Esophagus squamous epithelium (tissue), 5 donors: ENCODE measurements at regions not wholly inside any gene's neighbourhood (a gene's known extent, or its start where the extent isn't known, plus 50 kb on each side); places are given as distances from the start of the nearest gene placed in this dataset.

Experiments
- DNase-seq: peaks from one replicate; lab custom pipeline; 2025; lab: John Stamatoyannopoulos, UW
- H3K27ac ChIP-seq, 4 donors: fragments of 200-600 bp; sonication (generic); one replicate each; pipeline ENCODE4 v1.5.1; 2016 to 2019; ENCODE audit warnings: mild to moderate bottlenecking in 1 of 4
- H3K27me3 ChIP-seq, 4 donors: fragments of 200-600 bp; sonication (generic); 1 replicate in 3 of 4; 2 replicates in 1 of 4; pipeline versions ENCODE4 v1.5.1 to v1.6.0; 2017 to 2021; ENCODE audit warnings: antibody characterized with exemption in 1 of 4
- H3K36me3 ChIP-seq, 3 donors: fragments of 200-600 bp; sonication (generic); one replicate each; pipeline ENCODE4 v1.5.1; 2016 to 2019
- H3K4me1 ChIP-seq, 3 donors: fragments of 200-600 bp; sonication (generic); one replicate each; pipeline ENCODE4 v1.5.1; 2017 to 2019
- H3K4me3 ChIP-seq, 4 donors: fragments of 200-600 bp; sonication (generic); 1 replicate in 3 of 4; 2 replicates in 1 of 4; pipeline ENCODE4 v1.5.1; 2016 to 2019; ENCODE audit warnings: mild to moderate bottlenecking in 2 of 4, moderate library complexity in 1 of 4
- H3K9me3 ChIP-seq, 3 donors: fragments of 200-600 bp; sonication (generic); one replicate each; pipeline ENCODE4 v1.5.1; 2016 to 2019
- POLR2A ChIP-seq, 4 donors: fragments of 450-650 bp; IDR thresholded peaks; one replicate each; pipeline ENCODE4 v1.6.1; 2017; ENCODE audit warnings: antibody characterized with exemption in 4 of 4, mild to moderate bottlenecking in 4 of 4, moderate library complexity in 3 of 4
- WGBS, 2 donors: methylation state at CpG; one replicate each; pipeline ENCODE4 v1.1.5; 2018; 5-methylcytosine and 5-hydroxymethylcytosine counted together
- intact Hi-C: fragments of 100-400 bp; cut with DNase I; formaldehyde crosslinking; loops from one replicate; pipeline ENCODE4 v1.15.0; 2022
- TF ChIP-seq, protein P1 (sequence below), 6 experiments: fragments of 450-650 bp in 4 of 6; fragments of 200-600 bp in 2 of 6; sonication (generic) in 2 of 6; IDR thresholded peaks; one replicate each; pipeline ENCODE4 v1.5.1; 2016 to 2019; ENCODE audit warnings: antibody characterized with exemption in 6 of 6, mild to moderate bottlenecking in 4 of 6, moderate library complexity in 4 of 6
- donor health status: DM: yes; HTN: yes; CAD: no.

DNA sequence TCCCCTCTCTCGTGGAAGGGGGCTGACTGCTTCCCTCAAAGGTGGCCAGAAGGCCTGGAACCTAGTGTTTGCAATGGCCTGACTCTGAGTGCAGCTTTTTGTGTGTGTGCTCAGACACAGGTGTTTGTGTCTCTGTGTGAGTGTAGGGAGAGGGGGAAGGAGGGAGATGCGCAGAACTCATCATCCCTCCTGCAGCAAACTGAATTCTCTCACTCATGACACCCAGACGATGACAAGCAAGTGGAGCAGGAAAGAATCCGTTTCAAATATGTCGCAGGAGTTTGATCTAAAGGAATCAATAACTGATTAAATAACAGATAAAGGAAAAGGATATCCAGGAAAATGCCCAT is 101.4 kb downstream of the TNFAIP3 start:
- no peak for DNase-seq
- no peaks in the 10 kb centered on the region for H3K4me1 ChIP-seq
- 84 to 88% methylated on average over 5 of the region's 5 CpGs for WGBS, 2 donors
- no peaks in the 10 kb centered on the region for H3K27me3 ChIP-seq
- no peak overlapping the region for H3K27ac ChIP-seq
- intact Hi-C loops = no loop called here
- H3K36me3 ChIP-seq = no peaks in the 10 kb centered on the region
- no peak overlapping the region for H3K4me3 ChIP-seq
- no peak for TF ChIP-seq POLR2A (IDR thresholded peaks at IDR 0.05)
- TF ChIP-seq, protein P1, sequence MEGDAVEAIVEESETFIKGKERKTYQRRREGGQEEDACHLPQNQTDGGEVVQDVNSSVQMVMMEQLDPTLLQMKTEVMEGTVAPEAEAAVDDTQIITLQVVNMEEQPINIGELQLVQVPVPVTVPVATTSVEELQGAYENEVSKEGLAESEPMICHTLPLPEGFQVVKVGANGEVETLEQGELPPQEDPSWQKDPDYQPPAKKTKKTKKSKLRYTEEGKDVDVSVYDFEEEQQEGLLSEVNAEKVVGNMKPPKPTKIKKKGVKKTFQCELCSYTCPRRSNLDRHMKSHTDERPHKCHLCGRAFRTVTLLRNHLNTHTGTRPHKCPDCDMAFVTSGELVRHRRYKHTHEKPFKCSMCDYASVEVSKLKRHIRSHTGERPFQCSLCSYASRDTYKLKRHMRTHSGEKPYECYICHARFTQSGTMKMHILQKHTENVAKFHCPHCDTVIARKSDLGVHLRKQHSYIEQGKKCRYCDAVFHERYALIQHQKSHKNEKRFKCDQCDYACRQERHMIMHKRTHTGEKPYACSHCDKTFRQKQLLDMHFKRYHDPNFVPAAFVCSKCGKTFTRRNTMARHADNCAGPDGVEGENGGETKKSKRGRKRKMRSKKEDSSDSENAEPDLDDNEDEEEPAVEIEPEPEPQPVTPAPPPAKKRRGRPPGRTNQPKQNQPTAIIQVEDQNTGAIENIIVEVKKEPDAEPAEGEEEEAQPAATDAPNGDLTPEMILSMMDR (IDR thresholded peaks at IDR 0.05) = no peak
- H3K9me3 ChIP-seq = no peaks in the 10 kb centered on the region

DNA sequence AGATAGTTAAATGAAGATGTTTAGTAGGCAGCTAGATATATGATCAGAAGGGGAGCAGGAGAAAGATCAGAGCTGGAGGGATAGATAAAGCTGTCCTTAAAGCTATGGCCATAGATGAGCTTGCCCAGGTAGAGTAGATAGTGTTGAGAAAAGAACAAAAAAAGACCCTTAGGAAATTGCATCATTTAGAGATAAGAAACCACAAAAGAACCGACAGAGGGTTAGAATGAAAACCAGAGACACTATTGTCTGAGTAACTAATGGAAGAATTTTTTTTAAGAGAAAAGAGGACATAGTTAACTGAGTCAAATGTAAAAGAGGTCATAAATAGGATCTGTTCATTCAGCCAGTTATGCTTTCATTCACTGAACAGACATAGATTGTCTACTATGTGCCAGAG is 101.8 kb downstream of the TNFAIP3 start:
- intact Hi-C loops = no loop called here
- WGBS, 2 donors = 46 to 55% methylated on average over 1 of the region's 1 CpG
- H3K4me3 ChIP-seq = no peak overlapping the region
- H3K27ac ChIP-seq = no peak overlapping the region
- DNase-seq = no peak
- H3K4me1 ChIP-seq = no peaks in the 10 kb centered on the region
- H3K27me3 ChIP-seq = no peaks in the 10 kb centered on the region
- no peaks in the 10 kb centered on the region for H3K9me3 ChIP-seq
- TF ChIP-seq, protein P1 (IDR thresholded peaks at IDR 0.05) = no peak
- no peak for TF ChIP-seq POLR2A (IDR thresholded peaks at IDR 0.05)
- no peaks in the 10 kb centered on the region for H3K36me3 ChIP-seq

DNA sequence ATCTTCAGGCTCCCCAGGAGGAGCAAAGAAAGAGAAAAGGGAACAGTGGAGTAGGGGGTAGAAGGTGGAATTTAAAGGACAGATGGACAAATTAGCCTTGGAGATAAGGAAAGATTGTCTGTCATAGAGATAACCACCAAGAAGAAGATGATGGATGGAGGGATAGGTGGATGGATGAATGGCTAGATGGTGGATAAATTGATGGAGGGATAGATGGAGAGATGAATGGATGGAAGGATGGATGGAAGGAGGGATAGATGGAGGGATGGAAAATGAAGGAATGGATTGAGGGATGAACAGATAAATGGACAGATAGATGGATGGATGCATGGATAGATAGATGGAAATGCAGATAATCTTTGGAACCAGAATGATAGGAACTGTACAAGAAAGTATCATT is 102.8 kb downstream of the TNFAIP3 start:
- intact Hi-C loops = loop anchor here (10.0 kb wide), 1 partner anchor 265 kb away; no protein-coding TSS in a partner anchor
- H3K9me3 ChIP-seq = no peaks in the 10 kb centered on the region
- no peak for TF ChIP-seq POLR2A (IDR thresholded peaks at IDR 0.05)
- TF ChIP-seq, protein P1 (IDR thresholded peaks at IDR 0.05) = no peak
- no peak overlapping the region for H3K27ac ChIP-seq
- H3K4me3 ChIP-seq = no peak overlapping the region
- H3K36me3 ChIP-seq = no peaks in the 10 kb centered on the region
- no peak for DNase-seq
- no peaks in the 10 kb centered on the region for H3K4me1 ChIP-seq
- H3K27me3 ChIP-seq = no peaks in the 10 kb centered on the region

DNA sequence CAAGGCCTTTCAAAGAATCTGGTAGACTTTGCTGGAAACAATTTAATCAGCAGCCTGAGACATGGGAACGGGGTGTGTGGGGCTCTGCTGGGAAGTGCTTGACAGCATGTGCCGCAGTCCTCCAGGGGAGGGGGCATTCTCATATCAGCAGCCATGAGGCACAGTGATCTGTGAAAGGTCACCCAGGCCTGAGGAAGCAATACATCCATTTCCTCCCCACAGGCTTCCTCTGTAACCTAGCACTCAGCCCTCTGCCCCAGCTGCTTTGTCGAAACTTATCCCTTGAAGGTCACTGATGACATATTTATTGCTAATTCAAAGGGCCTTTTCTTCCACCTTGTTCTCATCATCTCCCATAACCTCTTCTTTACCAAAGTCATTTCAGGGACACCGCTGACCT is 103.3 kb downstream of the TNFAIP3 start:
- intact Hi-C loops = loop anchor here (10.0 kb wide), 1 partner anchor 266 kb away; no protein-coding TSS in a partner anchor

DNA sequence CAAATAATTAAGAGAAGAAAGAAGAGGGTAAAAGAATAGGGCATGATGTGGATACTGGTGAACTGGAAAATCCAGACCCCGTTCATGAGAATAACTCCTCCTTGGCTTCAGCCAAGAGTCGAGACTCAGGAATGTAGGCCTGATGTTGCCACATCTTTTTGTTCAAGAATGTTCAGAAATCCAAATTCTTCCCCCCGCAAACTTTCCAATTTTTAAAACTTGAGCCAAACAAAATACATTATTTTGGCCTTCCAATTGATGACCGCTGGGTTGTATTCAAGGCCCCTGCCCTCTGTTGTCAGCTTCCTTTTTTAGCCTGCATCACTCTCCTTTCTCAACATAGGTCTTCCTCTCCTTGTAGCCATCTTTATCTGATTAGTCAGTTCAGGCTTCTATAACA is 106.1 kb downstream of the TNFAIP3 start:
- Histone ChIP-seq H3K27ac (no peak overlapping the region), H3K9me3 (no peaks in the 10 kb centered on the region), H3K4me3 (no peak overlapping the region), H3K4me1 (peaks cover 2 to 28% (median 4%) of the 10 kb centered on the region in 3 donors), H3K36me3 (no peaks in the 10 kb centered on the region), H3K27me3 (no peaks in the 10 kb centered on the region)
- 71 to 77% methylated on average over 4 of the region's 4 CpGs for WGBS, 2 donors
- no peak for TF ChIP-seq POLR2A (IDR thresholded peaks at IDR 0.05)
- TF ChIP-seq, protein P1 (IDR thresholded peaks at IDR 0.05) = no peak
- DNase-seq = no peak
- intact Hi-C loops = loop anchor here (10.0 kb wide), 1 partner anchor 268 kb away; no protein-coding TSS in a partner anchor

More for the DNA sequence above, 103.3 kb downstream of the TNFAIP3 start:
- H3K27ac ChIP-seq = no peak overlapping the region
- no peaks in the 10 kb centered on the region for H3K27me3 ChIP-seq
- no peak overlapping the region for H3K4me3 ChIP-seq
- no peaks in the 10 kb centered on the region for H3K36me3 ChIP-seq
- no peak for DNase-seq
- no peak for TF ChIP-seq POLR2A (IDR thresholded peaks at IDR 0.05)
- TF ChIP-seq, protein P1 (IDR thresholded peaks at IDR 0.05) = no peak
- H3K4me1 ChIP-seq = peaks cover 0 to 2% (median 0%) of the 10 kb centered on the region in 3 donors
- WGBS, 2 donors = 59 to 75% methylated on average over 4 of the region's 4 CpGs
- no peaks in the 10 kb centered on the region for H3K9me3 ChIP-seq
